GM12865 (cell line): ENCODE measurements at regions not wholly inside any gene's neighbourhood (a gene's known extent, or its start where the extent isn't known, plus 50 kb on each side); places are given as distances from the start of the nearest gene placed in this dataset.

ENCODE experiments used
- DNase-seq: peaks from one replicate; pipeline ENCODE4 v3.0.0; 2010; ENCODE audit warnings: low read depth
- H3K4me3 ChIP-seq: 2 replicates; pipeline ENCODE4 v1.5.1; 2011; ENCODE audit warnings: mild to moderate bottlenecking, low read depth, low read length, control low read depth
- TF ChIP-seq, protein P1 (sequence below): IDR thresholded peaks from 2 replicates; pipeline ENCODE4 v1.5.1; 2011; ENCODE audit warnings: low read length, control low read depth, low read depth, inconsistent platforms; ENCODE audit not compliant: insufficient read depth; ENCODE audit errors: missing control alignments

- TF ChIP-seq, protein P1, sequence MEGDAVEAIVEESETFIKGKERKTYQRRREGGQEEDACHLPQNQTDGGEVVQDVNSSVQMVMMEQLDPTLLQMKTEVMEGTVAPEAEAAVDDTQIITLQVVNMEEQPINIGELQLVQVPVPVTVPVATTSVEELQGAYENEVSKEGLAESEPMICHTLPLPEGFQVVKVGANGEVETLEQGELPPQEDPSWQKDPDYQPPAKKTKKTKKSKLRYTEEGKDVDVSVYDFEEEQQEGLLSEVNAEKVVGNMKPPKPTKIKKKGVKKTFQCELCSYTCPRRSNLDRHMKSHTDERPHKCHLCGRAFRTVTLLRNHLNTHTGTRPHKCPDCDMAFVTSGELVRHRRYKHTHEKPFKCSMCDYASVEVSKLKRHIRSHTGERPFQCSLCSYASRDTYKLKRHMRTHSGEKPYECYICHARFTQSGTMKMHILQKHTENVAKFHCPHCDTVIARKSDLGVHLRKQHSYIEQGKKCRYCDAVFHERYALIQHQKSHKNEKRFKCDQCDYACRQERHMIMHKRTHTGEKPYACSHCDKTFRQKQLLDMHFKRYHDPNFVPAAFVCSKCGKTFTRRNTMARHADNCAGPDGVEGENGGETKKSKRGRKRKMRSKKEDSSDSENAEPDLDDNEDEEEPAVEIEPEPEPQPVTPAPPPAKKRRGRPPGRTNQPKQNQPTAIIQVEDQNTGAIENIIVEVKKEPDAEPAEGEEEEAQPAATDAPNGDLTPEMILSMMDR, result no peak
- DNase-seq, result no peak
These were observed 622.1 kb upstream of the LMCD1 start for GRCh38 chr3:7879572-7879971.

DNA sequence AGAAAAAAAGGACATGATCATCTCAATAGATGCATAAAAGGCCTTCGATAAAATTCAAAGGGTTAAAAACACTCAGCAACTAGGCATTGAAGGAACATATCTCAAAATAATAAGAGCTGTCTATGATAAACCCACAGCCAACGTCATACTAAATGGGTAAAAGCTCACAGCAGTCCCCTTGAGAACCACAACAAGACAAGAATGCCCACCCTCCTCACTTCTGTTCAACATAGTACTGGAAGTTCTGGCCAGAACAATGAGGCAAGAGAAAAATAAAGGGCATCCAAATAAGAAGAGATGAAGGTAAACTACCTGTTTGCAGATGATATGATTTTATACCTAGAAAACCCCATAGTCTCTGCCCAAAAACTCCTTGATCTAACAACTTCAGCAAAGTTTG lies 619.7 kb upstream of the LMCD1 start:
- no peak for DNase-seq
- TF ChIP-seq, protein P1, result no peak
- no peak overlapping the region for H3K4me3 ChIP-seq

More at GRCh38 chr3:7879572-7879971, 622.1 kb upstream of the LMCD1 start:
- no peak overlapping the region for H3K4me3 ChIP-seq

- no peak for DNase-seq
- H3K4me3 ChIP-seq, result no peak overlapping the region
- TF ChIP-seq, protein P1, result no peak
These were observed 604.0 kb upstream of the LMCD1 start for GRCh38 chr3:7897655-7898054.

DNA sequence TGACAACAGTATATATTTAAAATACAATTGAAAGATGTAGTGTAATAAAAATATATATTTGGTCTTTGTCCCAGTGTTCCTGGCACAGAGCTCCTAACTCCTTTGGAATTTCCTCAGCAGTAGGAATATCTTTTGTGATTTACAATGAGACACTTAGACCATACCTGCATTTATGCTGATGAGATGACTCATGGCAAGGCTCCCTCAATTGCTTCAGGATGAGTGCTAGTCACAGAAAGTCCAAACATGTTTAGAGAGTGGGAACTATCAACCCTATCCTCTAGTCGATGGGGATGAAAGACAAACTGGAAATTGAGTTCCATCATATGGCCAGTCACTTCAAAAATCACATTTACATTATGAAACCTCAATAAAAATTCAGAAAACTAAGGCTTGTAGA lies 588.3 kb upstream of the LMCD1 start:
- H3K4me3 ChIP-seq, result no peak overlapping the region
- no peak for DNase-seq
- TF ChIP-seq, protein P1, result no peak

DNA sequence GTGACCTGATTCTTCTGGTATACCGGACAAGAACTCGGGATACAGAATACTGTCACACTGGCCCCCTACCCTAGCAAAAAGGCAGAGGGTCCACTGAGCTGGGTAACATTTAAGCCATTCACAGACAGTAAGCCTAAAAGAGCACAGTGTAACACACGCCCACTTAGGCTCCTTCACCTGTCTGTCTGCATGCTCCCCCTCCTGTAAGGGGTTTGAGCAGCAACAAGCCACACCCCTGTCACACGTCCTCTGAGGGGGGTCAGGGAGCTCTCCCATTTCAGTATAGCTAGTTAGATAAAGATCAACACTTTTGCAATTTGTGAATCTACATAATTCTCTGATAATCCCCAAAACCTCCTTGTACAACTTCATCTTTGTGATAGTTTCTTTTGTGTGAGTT lies 586.3 kb upstream of the LMCD1 start:
- TF ChIP-seq, protein P1, result no peak
- no peak for DNase-seq
- no peak overlapping the region for H3K4me3 ChIP-seq

DNA sequence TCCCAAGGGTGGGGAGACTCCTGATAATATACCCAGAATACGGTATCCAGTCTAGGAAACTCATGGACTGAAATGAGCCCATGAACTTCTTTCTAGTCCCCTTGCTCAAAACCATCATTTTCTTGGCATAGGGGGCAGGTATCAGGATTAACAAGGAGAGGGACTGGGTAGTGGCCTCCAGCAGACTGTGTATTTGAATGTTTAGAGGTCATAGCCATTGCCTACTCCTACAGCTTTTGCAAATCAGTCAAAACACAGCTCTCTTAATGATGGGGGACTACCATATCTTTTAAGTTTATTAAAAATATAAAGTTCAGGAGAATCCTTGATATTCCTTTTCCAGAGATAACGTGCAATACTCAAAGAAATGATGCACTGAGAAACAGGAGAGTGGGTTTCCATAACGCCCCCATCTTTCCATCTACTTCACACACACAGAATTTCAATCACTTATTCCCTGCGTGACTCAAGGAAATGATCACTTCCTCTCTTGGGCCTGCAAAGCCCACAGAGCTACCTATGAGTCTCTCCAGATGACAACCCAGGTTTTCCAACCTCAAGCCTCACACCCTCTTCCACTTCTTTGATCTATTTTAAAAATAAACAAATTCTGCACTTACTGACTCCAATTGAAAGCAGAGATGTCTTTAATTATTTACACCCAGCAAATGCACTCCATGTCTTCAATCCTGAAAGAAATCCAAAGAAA lies 584.0 kb upstream of the LMCD1 start:
- no peak overlapping the region for H3K4me3 ChIP-seq
- DNase-seq, result no peak
- TF ChIP-seq, protein P1, result no peak

DNA sequence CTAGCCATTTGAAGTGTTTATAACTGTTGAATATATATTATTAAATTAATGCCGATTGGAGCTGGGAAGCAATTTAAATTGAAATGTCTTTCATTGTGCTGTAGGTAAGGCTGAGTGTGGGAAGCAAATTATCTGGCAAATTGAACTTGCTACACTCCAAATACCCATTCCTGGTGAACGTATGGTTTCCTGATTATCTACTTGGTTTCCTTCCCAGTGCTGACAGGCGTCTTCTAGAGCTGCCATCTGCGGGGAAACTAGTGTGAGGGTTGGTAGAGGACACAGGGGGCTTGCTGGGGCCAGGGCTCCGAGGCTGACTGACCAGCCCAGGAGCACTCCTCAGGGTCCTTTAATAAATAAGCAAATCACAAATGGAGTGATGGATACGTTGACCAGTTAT lies 581.4 kb upstream of the LMCD1 start:
- TF ChIP-seq, protein P1, result no peak
- no peak overlapping the region for H3K4me3 ChIP-seq
- DNase-seq, result no peak
